OCI-LY1 (cell line): ENCODE measurements at regions not wholly inside any gene's neighbourhood (a gene's known extent, or its start where the extent isn't known, plus 50 kb on each side); places are given as distances from the start of the nearest gene placed in this dataset.

Experiments
- H2AFZ ChIP-seq: fragments of 200-600 bp; sonication (generic), shearing (Covaris generic); 2 replicates; pipeline ENCODE4 v1.6.0; 2014; ENCODE audit warnings: antibody characterized with exemption, mild to moderate bottlenecking, low read length
- H3F3A ChIP-seq: fragments of 200-600 bp; sonication (generic), shearing (Covaris generic); 2 replicates; pipeline ENCODE4 v1.6.0; 2014; ENCODE audit warnings: mild to moderate bottlenecking, antibody characterized with exemption, low read length, moderate library complexity; ENCODE audit not compliant: insufficient read depth
- H3K27ac ChIP-seq: fragments of 200-600 bp; sonication (generic); 2 replicates; pipeline ENCODE4 v1.5.1; 2014; ENCODE audit warnings: low read length, mixed run types, mild to moderate bottlenecking, low read depth; ENCODE audit not compliant: poor library complexity, severe bottlenecking
- H3K27me3 ChIP-seq: fragments of 200-600 bp; sonication (generic); 2 replicates; pipeline ENCODE4 v1.6.0; 2014; ENCODE audit warnings: antibody characterized with exemption, mild to moderate bottlenecking, low read length, moderate library complexity; ENCODE audit not compliant: insufficient read depth
- H3K36me3 ChIP-seq: fragments of 200-600 bp; sonication (generic); 2 replicates; pipeline ENCODE4 v1.6.1; 2014; ENCODE audit warnings: mild to moderate bottlenecking, antibody characterized with exemption, low read length, moderate library complexity, mixed read lengths; ENCODE audit not compliant: insufficient read depth
- H3K4me1 ChIP-seq: fragments of 200-600 bp; sonication (generic); 2 replicates; pipeline ENCODE4 v1.5.1; 2014; ENCODE audit warnings: mild to moderate bottlenecking, low read length, moderate library complexity; ENCODE audit not compliant: insufficient read depth, severe bottlenecking
- H3K4me2 ChIP-seq: fragments of 200-600 bp; sonication (generic), shearing (Covaris generic); 2 replicates; pipeline ENCODE4 v1.6.1; 2014; ENCODE audit warnings: low read length
- H3K4me3 ChIP-seq: fragments of 200-600 bp; sonication (generic); 2 replicates; pipeline ENCODE4 v1.5.1; 2014; ENCODE audit warnings: low read length, low read depth, mild to moderate bottlenecking, mixed read lengths; ENCODE audit not compliant: poor library complexity, severe bottlenecking
- H3K79me2 ChIP-seq: fragments of 200-600 bp; shearing (Covaris generic); 2 replicates; pipeline ENCODE4 v1.6.1; 2016; ENCODE audit warnings: mixed run types, low read length, mixed read lengths; ENCODE audit not compliant: insufficient read depth
- H3K9ac ChIP-seq: fragments of 200-600 bp; sonication (generic), shearing (Covaris generic); 2 replicates; pipeline ENCODE4 v1.6.1; 2014; ENCODE audit warnings: mild to moderate bottlenecking, low read length, mixed read lengths
- H3K9me2 ChIP-seq: fragments of 200-600 bp; sonication (generic), shearing (Covaris generic); 2 replicates; pipeline ENCODE4 v1.6.1; 2014; ENCODE audit warnings: low read depth, mild to moderate bottlenecking, low read length, mixed read lengths
- H3K9me3 ChIP-seq: fragments of 200-600 bp; shearing (Covaris generic); 2 replicates; pipeline ENCODE4 v1.6.1; 2014; ENCODE audit warnings: low read length, mixed read lengths
- H4K20me1 ChIP-seq: fragments of 200-600 bp; sonication (generic), shearing (Covaris generic); 2 replicates; pipeline ENCODE4 v1.6.0; 2016; ENCODE audit warnings: mild to moderate bottlenecking, low read length; ENCODE audit not compliant: insufficient read depth
- EZH2 ChIP-seq: fragments of 200-600 bp; sonication (generic), shearing (Covaris generic); IDR thresholded peaks from 2 replicates; pipeline ENCODE4 v1.8.0; 2017; ENCODE audit warnings: borderline replicate concordance, mixed run types, mild to moderate bottlenecking, antibody characterized with exemption, low read length, moderate library complexity, mixed read lengths
- TF ChIP-seq, protein P1 (sequence below): fragments of 200-600 bp; sonication (generic), shearing (Covaris generic); IDR thresholded peaks from 2 replicates; pipeline ENCODE4 v1.5.1; 2017; ENCODE audit warnings: mild to moderate bottlenecking, antibody characterized with exemption, low read length, moderate library complexity, mixed read lengths

DNA sequence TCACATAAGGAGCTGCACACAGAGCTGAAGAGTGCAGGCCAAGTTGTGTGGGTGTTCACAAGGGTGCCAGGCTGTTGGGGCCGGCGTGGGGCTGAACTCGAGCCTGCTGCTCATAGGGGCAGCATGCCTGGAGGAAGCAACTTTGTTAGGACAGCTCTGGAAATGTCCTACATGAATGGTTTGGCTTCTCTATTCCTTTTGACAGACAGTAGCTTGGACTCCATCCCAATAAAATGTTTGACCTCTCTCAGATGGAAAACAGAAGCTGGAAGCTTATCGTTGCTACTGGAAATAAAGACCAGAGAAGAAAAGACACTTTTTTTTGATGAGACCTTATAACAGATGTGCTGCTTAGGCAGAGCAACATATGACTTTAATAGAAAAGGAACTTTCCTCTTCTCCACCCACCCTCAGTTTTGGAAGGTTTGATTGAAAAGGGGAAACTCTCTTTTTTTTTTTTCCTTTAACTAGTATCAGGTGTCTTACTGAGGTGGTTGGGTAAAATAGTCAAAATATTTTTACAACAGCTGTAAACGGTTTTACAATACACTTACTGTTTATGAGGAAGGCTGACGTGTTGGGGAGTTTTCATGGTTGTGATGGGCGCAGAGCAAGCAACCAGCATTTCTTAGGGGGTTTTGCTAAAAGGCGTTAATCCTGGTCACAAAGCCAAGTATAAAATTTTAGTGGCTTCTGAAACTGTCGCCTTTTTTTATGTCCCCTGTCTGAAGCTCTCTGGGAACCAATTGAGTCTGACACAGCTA is 80.7 kb upstream of the EEF1E1 start:
- no peak overlapping the region for H3K4me2 ChIP-seq
- H3K27ac ChIP-seq: no peak overlapping the region
- no peak overlapping the region for H2AFZ ChIP-seq
- H3K9me3 ChIP-seq: no peaks in the 10 kb centered on the region
- no peaks in the 10 kb centered on the region for H3K36me3 ChIP-seq
- H3K27me3 ChIP-seq: no peaks in the 10 kb centered on the region
- H3K4me1 ChIP-seq: no peaks in the 10 kb centered on the region
- no peaks in the 10 kb centered on the region for H4K20me1 ChIP-seq
- H3K4me3 ChIP-seq: no peak overlapping the region
- no peaks in the 10 kb centered on the region for H3K79me2 ChIP-seq
- no peaks in the 10 kb centered on the region for H3K9me2 ChIP-seq
- H3K9ac ChIP-seq: no peak overlapping the region
- no peak for TF ChIP-seq EZH2
- TF ChIP-seq, protein P1, sequence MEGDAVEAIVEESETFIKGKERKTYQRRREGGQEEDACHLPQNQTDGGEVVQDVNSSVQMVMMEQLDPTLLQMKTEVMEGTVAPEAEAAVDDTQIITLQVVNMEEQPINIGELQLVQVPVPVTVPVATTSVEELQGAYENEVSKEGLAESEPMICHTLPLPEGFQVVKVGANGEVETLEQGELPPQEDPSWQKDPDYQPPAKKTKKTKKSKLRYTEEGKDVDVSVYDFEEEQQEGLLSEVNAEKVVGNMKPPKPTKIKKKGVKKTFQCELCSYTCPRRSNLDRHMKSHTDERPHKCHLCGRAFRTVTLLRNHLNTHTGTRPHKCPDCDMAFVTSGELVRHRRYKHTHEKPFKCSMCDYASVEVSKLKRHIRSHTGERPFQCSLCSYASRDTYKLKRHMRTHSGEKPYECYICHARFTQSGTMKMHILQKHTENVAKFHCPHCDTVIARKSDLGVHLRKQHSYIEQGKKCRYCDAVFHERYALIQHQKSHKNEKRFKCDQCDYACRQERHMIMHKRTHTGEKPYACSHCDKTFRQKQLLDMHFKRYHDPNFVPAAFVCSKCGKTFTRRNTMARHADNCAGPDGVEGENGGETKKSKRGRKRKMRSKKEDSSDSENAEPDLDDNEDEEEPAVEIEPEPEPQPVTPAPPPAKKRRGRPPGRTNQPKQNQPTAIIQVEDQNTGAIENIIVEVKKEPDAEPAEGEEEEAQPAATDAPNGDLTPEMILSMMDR: no peak
- no peaks in the 10 kb centered on the region for H3F3A ChIP-seq

DNA sequence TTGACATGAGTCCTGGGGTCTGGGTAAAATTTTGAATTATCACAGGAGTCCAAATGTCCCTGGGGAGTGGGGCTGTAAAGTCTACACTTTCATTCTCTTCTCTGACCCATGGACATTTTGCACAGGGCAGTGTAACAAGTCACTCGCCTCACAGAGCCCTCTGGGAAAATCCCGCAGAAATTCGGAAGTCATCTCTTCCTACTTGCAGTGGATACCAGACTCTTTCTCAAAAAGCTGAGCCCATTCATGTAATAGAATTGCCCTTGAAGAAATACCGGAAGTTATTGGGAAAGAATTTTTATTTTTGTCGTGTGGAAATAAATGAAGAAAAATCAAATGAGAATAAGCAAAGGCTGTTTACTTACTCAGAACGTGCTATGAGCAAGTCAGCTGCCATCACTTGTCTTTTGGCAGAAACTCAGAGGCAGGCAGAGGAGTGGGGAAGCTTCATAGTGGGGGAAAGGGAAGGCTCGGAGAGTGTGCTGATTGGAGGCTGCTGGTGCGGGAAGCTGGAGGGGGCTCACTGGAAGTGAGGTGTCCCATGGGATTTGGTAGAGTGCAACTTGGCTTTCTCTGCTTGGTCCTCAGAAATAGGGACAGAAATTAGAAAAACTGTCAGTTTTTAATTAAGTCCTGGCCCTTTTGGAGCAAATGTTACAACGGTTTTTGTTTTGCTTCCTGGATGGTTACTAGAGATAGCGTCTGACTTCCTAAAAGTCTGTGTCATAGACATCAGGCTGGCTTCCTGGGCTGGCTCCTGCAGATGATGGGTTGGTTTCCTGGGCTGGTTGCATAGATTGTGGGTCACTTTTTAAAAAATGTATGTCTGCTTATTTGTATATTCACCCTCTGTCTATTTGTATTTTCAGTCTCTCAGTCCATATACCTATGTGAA is 79.8 kb upstream of the EEF1E1 start:
- no peak overlapping the region for H3K9ac ChIP-seq
- no peaks in the 10 kb centered on the region for H4K20me1 ChIP-seq
- no peak overlapping the region for H3K4me3 ChIP-seq
- H3K36me3 ChIP-seq: no peaks in the 10 kb centered on the region
- no peaks in the 10 kb centered on the region for H3K9me2 ChIP-seq
- no peak overlapping the region for H2AFZ ChIP-seq
- no peaks in the 10 kb centered on the region for H3K79me2 ChIP-seq
- TF ChIP-seq, protein P1: no peak
- TF ChIP-seq EZH2: no peak
- H3K4me2 ChIP-seq: no peak overlapping the region
- no peaks in the 10 kb centered on the region for H3K9me3 ChIP-seq
- H3K27ac ChIP-seq: no peak overlapping the region
- no peaks in the 10 kb centered on the region for H3K27me3 ChIP-seq
- H3K4me1 ChIP-seq: no peaks in the 10 kb centered on the region
- H3F3A ChIP-seq: no peaks in the 10 kb centered on the region

DNA sequence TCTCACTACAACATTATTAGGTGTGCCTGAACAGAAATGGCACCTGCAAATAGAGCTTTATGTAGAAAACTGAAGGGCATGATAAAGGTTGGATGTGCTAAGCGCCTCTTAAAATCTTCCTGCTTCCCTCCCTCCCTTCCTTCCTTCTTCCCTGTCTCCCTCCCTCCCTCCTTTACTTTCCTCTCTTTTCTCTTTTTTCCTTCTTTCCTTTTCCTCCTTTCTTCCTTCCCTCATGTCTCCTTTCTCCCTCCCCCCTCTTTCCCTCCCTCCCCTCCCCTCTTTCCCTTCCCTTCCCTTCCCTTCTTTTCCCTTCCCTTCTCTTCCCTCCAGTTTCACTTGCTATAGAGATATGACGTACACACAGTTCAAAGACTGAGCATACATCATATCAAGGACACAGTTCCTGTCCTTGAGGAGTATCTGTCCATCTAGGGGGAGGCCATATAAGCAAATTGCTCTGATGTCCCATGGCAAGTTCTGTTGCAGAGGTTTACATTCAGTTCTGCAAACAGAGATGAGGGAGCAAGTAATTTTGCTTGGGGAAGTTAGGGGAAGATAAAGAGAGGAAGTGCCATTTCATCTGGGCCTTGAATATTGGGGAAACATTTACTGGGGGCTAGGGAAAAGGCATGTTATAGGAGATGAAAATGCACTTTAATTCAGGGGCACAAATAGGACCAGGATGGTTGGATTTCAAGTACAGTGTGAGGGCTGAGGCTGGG is 79.0 kb upstream of the EEF1E1 start:
- H4K20me1 ChIP-seq: no peaks in the 10 kb centered on the region
- H3K9ac ChIP-seq: no peak overlapping the region
- no peaks in the 10 kb centered on the region for H3K9me3 ChIP-seq
- no peak overlapping the region for H2AFZ ChIP-seq
- H3K27me3 ChIP-seq: no peaks in the 10 kb centered on the region
- H3K79me2 ChIP-seq: no peaks in the 10 kb centered on the region
- H3K36me3 ChIP-seq: no peaks in the 10 kb centered on the region
- TF ChIP-seq EZH2: no peak
- TF ChIP-seq, protein P1: no peak
- H3K4me3 ChIP-seq: no peak overlapping the region
- H3F3A ChIP-seq: no peaks in the 10 kb centered on the region
- no peak overlapping the region for H3K4me2 ChIP-seq
- H3K4me1 ChIP-seq: no peaks in the 10 kb centered on the region
- H3K9me2 ChIP-seq: no peaks in the 10 kb centered on the region
- no peak overlapping the region for H3K27ac ChIP-seq
